ENCODE measurements at regions not wholly inside any gene's neighbourhood (a gene's known extent, or its start where the extent isn't known, plus 50 kb on each side); places are given as distances from the start of the nearest gene placed in this dataset.

DNA sequence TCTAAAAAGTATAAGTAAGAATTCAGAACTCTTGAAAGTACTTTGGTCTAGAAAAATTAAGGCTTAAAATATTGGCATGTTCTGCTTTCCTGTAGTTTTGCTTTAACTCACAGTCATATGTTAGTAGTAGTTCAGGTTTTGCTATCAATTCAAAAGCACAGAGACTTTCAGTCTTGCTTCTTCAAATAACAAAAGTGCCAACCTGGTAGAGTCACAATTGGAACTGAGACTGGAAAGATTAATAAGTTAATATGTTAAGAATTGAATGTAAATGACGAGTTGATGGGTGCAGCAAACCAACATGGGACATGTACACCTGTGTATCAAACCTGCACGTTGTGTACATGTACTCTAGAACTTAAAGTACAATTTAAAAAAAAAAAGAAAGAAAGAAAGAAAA is 822.3 kb downstream of the MTRR start:
- TF ChIP-seq EZH2 (IDR thresholded peaks at IDR 0.05; ENCODE audit: borderline replicate concordance, low read depth, low read length, severe bottlenecking), result no peak
- TF ChIP-seq, protein P1, sequence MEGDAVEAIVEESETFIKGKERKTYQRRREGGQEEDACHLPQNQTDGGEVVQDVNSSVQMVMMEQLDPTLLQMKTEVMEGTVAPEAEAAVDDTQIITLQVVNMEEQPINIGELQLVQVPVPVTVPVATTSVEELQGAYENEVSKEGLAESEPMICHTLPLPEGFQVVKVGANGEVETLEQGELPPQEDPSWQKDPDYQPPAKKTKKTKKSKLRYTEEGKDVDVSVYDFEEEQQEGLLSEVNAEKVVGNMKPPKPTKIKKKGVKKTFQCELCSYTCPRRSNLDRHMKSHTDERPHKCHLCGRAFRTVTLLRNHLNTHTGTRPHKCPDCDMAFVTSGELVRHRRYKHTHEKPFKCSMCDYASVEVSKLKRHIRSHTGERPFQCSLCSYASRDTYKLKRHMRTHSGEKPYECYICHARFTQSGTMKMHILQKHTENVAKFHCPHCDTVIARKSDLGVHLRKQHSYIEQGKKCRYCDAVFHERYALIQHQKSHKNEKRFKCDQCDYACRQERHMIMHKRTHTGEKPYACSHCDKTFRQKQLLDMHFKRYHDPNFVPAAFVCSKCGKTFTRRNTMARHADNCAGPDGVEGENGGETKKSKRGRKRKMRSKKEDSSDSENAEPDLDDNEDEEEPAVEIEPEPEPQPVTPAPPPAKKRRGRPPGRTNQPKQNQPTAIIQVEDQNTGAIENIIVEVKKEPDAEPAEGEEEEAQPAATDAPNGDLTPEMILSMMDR (IDR thresholded peaks at IDR 0.05; ENCODE audit: extremely low read depth in 1 of 2, insufficient read depth in 1 of 2, low read depth in 1 of 2, low read length in 2 of 2), result no peak
- TF ChIP-seq MAX (IDR thresholded peaks at IDR 0.05; ENCODE audit: insufficient read depth, insufficient read length), result no peak
- no peak for TF ChIP-seq POLR2A (IDR thresholded peaks at IDR 0.05; ENCODE audit: low read depth, low read length)
- TF ChIP-seq JUN (IDR thresholded peaks at IDR 0.05; ENCODE audit: borderline replicate concordance, insufficient read depth, insufficient read length, low read depth), result no peak

Data from endothelial cell of umbilical vein (primary cell).